ENCODE measurements at regions not wholly inside any gene's neighbourhood (a gene's known extent, or its start where the extent isn't known, plus 50 kb on each side); places are given as distances from the start of the nearest gene placed in this dataset.

DNA sequence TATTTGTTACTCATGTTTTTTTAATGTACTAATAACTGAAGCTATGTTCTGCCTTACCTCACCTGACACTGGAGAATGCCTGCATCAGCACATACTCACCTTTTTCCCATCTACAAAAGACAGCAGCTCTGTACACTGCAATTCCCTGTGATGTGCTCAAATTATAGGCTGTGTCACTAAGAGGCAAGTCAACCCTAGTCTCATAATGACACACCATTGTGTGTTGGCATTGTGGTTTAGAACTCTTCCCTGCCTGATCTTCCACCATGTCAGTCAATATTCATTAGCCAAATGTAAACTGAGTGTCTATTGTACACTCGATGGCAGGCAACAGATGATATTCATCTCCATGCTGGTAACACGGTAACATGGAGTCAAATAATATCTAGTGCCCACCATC is 332.1 kb upstream of the TCF4 start:
- H3K4me3 ChIP-seq: no peak overlapping the region
- H3K27me3 ChIP-seq: no peaks in the 10 kb centered on the region
- no peaks in the 10 kb centered on the region for H3K4me1 ChIP-seq
- H3K9me3 ChIP-seq: no peaks in the 10 kb centered on the region
- DNase-seq: no peak
- intact Hi-C loops (cut with DNase I): no loop called here
- H3K27ac ChIP-seq: no peak overlapping the region
- TF ChIP-seq, protein P1, sequence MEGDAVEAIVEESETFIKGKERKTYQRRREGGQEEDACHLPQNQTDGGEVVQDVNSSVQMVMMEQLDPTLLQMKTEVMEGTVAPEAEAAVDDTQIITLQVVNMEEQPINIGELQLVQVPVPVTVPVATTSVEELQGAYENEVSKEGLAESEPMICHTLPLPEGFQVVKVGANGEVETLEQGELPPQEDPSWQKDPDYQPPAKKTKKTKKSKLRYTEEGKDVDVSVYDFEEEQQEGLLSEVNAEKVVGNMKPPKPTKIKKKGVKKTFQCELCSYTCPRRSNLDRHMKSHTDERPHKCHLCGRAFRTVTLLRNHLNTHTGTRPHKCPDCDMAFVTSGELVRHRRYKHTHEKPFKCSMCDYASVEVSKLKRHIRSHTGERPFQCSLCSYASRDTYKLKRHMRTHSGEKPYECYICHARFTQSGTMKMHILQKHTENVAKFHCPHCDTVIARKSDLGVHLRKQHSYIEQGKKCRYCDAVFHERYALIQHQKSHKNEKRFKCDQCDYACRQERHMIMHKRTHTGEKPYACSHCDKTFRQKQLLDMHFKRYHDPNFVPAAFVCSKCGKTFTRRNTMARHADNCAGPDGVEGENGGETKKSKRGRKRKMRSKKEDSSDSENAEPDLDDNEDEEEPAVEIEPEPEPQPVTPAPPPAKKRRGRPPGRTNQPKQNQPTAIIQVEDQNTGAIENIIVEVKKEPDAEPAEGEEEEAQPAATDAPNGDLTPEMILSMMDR (IDR thresholded peaks at IDR 0.05): no peak
- no peak for ATAC-seq
- H3K36me3 ChIP-seq: no peaks in the 10 kb centered on the region

GRCh38 chr18:55918444-55918843 is 330.5 kb upstream of the TCF4 start:
- ATAC-seq: no peak
- no peak overlapping the region for H3K27ac ChIP-seq
- no peaks in the 10 kb centered on the region for H3K27me3 ChIP-seq
- H3K4me1 ChIP-seq: no peaks in the 10 kb centered on the region
- TF ChIP-seq, protein P1 (IDR thresholded peaks at IDR 0.05): no peak
- intact Hi-C loops (cut with DNase I): no loop called here
- no peaks in the 10 kb centered on the region for H3K9me3 ChIP-seq
- no peaks in the 10 kb centered on the region for H3K36me3 ChIP-seq
- H3K4me3 ChIP-seq: no peak overlapping the region
- DNase-seq: no peak

DNA sequence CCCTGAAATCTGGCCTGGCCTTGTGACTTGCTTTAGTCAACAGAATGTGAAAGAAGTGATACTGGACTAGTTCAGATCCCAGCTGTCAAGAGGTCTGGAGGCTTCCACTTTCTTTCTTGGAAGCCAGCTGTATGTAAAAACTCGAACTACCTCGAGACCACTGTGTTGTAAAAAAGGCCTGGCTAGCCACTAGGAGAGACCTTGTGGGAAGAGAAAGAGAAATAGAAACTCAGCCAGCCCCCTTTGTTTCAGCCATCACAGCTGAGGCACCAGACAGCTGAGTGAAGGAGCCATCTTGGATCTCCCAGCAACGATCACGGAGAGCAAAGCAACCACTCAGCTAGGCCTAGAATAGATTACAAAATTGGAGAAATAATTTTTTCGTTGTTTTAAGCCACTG is 324.9 kb upstream of the TCF4 start:
- no peaks in the 10 kb centered on the region for H3K4me1 ChIP-seq
- intact Hi-C loops (cut with DNase I): no loop called here
- TF ChIP-seq, protein P1 (IDR thresholded peaks at IDR 0.05): no peak
- no peaks in the 10 kb centered on the region for H3K27me3 ChIP-seq
- no peak overlapping the region for H3K27ac ChIP-seq
- no peaks in the 10 kb centered on the region for H3K9me3 ChIP-seq
- no peaks in the 10 kb centered on the region for H3K36me3 ChIP-seq
- ATAC-seq (no peak), DNase-seq (no peak)
- H3K4me3 ChIP-seq: no peak overlapping the region

DNA sequence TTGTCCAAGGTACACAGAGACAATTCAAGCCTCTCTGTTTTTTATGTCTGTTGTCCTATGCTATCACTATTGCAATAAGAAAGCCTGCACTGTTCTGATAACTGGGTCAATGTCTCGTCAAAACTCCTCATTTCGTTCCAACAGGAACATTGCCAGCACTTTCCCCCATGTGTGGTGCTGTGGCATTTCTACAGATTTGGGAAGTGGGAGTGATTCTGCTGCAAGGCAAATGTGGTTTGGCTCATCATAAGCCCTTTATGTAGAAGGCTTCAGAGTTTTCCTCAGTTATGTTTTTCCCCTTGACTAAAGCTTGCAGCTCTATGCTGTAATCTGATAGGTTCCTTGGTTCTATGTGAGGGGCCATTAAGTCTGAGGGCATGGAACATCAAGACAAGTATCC is 324.1 kb upstream of the TCF4 start:
- no peak overlapping the region for H3K4me3 ChIP-seq
- TF ChIP-seq, protein P1 (IDR thresholded peaks at IDR 0.05): no peak
- H3K27ac ChIP-seq: no peak overlapping the region
- ATAC-seq (no peak), DNase-seq (no peak)
- no peaks in the 10 kb centered on the region for H3K9me3 ChIP-seq
- H3K27me3 ChIP-seq: no peaks in the 10 kb centered on the region
- no peaks in the 10 kb centered on the region for H3K4me1 ChIP-seq
- H3K36me3 ChIP-seq: no peaks in the 10 kb centered on the region
- intact Hi-C loops (cut with DNase I): no loop called here

DNA sequence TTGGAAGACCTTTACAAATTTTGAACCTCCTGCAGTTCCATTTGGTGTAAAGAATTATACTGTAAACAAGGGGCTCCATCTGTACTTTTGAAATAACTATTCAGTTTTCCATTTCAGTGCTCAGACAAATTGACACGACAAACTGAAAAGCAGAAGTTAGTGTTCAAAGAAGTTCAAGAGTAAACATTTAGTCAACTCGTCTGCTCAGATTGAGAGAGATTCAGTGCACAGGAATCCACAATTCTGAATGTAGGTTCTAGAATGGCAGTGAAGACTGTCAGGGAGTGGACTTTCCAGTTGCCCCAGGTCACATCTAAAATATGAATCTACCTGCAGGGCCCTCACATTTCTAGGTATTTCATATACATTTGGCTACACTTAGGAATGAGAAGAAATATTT is 322.3 kb upstream of the TCF4 start:
- intact Hi-C loops (cut with DNase I): no loop called here
- ATAC-seq (no peak), DNase-seq (no peak)
- no peaks in the 10 kb centered on the region for H3K9me3 ChIP-seq
- H3K36me3 ChIP-seq: no peaks in the 10 kb centered on the region
- H3K27ac ChIP-seq: no peak overlapping the region
- no peaks in the 10 kb centered on the region for H3K4me1 ChIP-seq
- H3K4me3 ChIP-seq: no peak overlapping the region
- H3K27me3 ChIP-seq: no peaks in the 10 kb centered on the region
- TF ChIP-seq, protein P1 (IDR thresholded peaks at IDR 0.05): no peak
